ENCODE measurements at regions not wholly inside any gene's neighbourhood (a gene's known extent, or its start where the extent isn't known, plus 50 kb on each side); places are given as distances from the start of the nearest gene placed in this dataset.

GRCh38 chr20:22411627-22412450 is 172.5 kb downstream of the FOXA2 start:
- Histone ChIP-seq H3K27ac (peak overlapping the region in 2 of 10 donors; percentile 9 to 29), H3K4me1 (peaks cover 0 to 4% (median 0%) of the 10 kb centered on the region in 9 donors), H3K36me3 (no peaks in the 10 kb centered on the region), H3K27me3 (peaks cover 0 to 22% (median 5%) of the 10 kb centered on the region in 7 donors), H3K4me3 (no peak overlapping the region), H3K9me3 (no peaks in the 10 kb centered on the region)
- WGBS, 2 donors = 55 to 64% methylated on average over 12 of the region's 12 CpGs
- no peak for TF ChIP-seq CTCF (IDR thresholded peaks at IDR 0.05)
- intact Hi-C loops (cut with DNase I) = no loop called here
- DNase-seq (peak in 1 of 2 donors; percentile 9), ATAC-seq (peak; percentile 54 to 92 (median 70))

GRCh38 chr20:22411286-22411626 is 173.1 kb downstream of the FOXA2 start:
- DNase-seq (no peak), ATAC-seq (no peak)
- Histone ChIP-seq H3K36me3 (no peaks in the 10 kb centered on the region), H3K4me1 (peaks cover 0 to 4% (median 0%) of the 10 kb centered on the region in 9 donors), H3K9me3 (no peaks in the 10 kb centered on the region), H3K4me3 (no peak overlapping the region), H3K27me3 (peaks cover 0 to 28% (median 7%) of the 10 kb centered on the region in 7 donors), H3K27ac (peak overlapping the region in 1 of 10 donors; percentile 29)
- intact Hi-C loops (cut with DNase I) = no loop called here
- no peak for TF ChIP-seq CTCF (IDR thresholded peaks at IDR 0.05)
- WGBS, 2 donors = 61 to 73% methylated on average over 1 of the region's 1 CpG

GRCh38 chr20:22410556-22411130 is 173.7 kb downstream of the FOXA2 start:
- peaks cover 0 to 34% (median 9%) of the 10 kb centered on the region in 7 donors for H3K27me3 ChIP-seq
- DNase-seq = no peak
- ATAC-seq = no peak
- intact Hi-C loops (cut with DNase I) = no loop called here
- H3K9me3 ChIP-seq = no peaks in the 10 kb centered on the region
- H3K27ac ChIP-seq = peak overlapping the region in 1 of 10 donors; percentile 29
- no peak overlapping the region for H3K4me3 ChIP-seq
- no peak for TF ChIP-seq CTCF (IDR thresholded peaks at IDR 0.05)
- 76 to 78% methylated on average over 4 of the region's 4 CpGs for WGBS, 2 donors
- H3K36me3 ChIP-seq = no peaks in the 10 kb centered on the region
- peaks cover 0 to 4% (median 0%) of the 10 kb centered on the region in 9 donors for H3K4me1 ChIP-seq

GRCh38 chr20:22408521-22409402 is 175.6 kb downstream of the FOXA2 start:
- no peak for TF ChIP-seq CTCF (IDR thresholded peaks at IDR 0.05)
- intact Hi-C loops (cut with DNase I) = no loop called here
- ATAC-seq (no peak), DNase-seq (no peak)
- Histone ChIP-seq H3K27ac (no peak overlapping the region), H3K4me3 (no peak overlapping the region), H3K36me3 (no peaks in the 10 kb centered on the region), H3K9me3 (no peaks in the 10 kb centered on the region), H3K4me1 (peaks cover 0 to 12% (median 0%) of the 10 kb centered on the region in 9 donors), H3K27me3 (peaks cover 0 to 49% (median 16%) of the 10 kb centered on the region in 7 donors)
- 79 to 89% methylated on average over 2 of the region's 2 CpGs for WGBS, 2 donors
